ENCODE measurements at regions not wholly inside any gene's neighbourhood (a gene's known extent, or its start where the extent isn't known, plus 50 kb on each side); places are given as distances from the start of the nearest gene placed in this dataset.

DNA sequence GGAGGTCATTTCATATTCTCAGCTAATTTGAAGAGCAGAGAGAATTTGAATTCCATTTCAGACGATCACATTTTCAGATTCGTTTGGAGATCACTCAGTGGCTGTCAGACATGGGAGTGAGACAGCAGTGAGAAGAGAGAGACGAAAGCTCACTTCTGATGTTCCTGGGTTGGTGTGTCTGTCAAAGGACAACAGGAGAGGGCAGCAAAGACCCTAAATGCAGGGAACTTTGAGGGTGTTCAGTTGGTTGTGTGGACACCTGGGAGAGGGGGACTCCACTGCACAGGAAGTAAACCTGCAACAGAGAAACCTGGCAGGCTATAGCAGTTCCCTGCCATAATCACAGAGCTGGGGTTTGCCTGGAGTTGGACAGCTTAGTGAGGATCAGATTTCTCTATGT lies 675.1 kb downstream of the SQOR start:
- ChIA-PET POLR2A (no interaction called here), CTCF (interaction anchor here (0.7 to 1.3 kb wide), 2 partner anchors 13 to 604 kb away, joined by 3 read pairs; no protein-coding TSS in a partner anchor)
- Histone ChIP-seq H3K4me2 (no peak overlapping the region), H3K9me3 (no peaks in the 10 kb centered on the region), H3K4me1 (no peaks in the 10 kb centered on the region), H3K27ac (no peak overlapping the region), H3K4me3 (no peak overlapping the region)
- DNase-seq (ENCODE audit: low read depth in 1 of 2, low spot score in 1 of 2): no peak
- WGBS (ENCODE audit: missing lambda C conversion rate): 4% methylated on average over 3 of the region's 3 CpGs
- ATAC-seq: no peak
- no peak for FAIRE-seq
- TF ChIP-seq MAZ (IDR thresholded peaks at IDR 0.05; ENCODE audit: borderline replicate concordance, low read depth, low read length) (no peak), EHMT2 (IDR thresholded peaks at IDR 0.05; ENCODE audit: low read depth) (no peak), NR3C1 (IDR thresholded peaks at IDR 0.05) (no peak), EP300 (IDR thresholded peaks at IDR 0.05) (no peak), RCOR1 (IDR thresholded peaks at IDR 0.05; ENCODE audit: low read depth, low read length) (no peak), SMC3 (IDR thresholded peaks at IDR 0.05) (no peak), HOXB5 (CRISPR knock-in tag; IDR thresholded peaks at IDR 0.05) (no peak), MAFK (IDR thresholded peaks at IDR 0.05; ENCODE audit: partially characterized antibody) (no peak), CHD4 (IDR thresholded peaks at IDR 0.05; ENCODE audit: borderline replicate concordance) (no peak), PHF8 (IDR thresholded peaks at IDR 0.05; ENCODE audit: borderline replicate concordance, low read depth) (no peak), RFX5 (IDR thresholded peaks at IDR 0.05) (no peak), FOXS1 (CRISPR knock-in tag; IDR thresholded peaks at IDR 0.05) (no peak), JUNB (IDR thresholded peaks at IDR 0.05) (no peak), RNF2 (IDR thresholded peaks at IDR 0.05; ENCODE audit: borderline replicate concordance, low read depth) (no peak)
- TF ChIP-seq, protein P1, sequence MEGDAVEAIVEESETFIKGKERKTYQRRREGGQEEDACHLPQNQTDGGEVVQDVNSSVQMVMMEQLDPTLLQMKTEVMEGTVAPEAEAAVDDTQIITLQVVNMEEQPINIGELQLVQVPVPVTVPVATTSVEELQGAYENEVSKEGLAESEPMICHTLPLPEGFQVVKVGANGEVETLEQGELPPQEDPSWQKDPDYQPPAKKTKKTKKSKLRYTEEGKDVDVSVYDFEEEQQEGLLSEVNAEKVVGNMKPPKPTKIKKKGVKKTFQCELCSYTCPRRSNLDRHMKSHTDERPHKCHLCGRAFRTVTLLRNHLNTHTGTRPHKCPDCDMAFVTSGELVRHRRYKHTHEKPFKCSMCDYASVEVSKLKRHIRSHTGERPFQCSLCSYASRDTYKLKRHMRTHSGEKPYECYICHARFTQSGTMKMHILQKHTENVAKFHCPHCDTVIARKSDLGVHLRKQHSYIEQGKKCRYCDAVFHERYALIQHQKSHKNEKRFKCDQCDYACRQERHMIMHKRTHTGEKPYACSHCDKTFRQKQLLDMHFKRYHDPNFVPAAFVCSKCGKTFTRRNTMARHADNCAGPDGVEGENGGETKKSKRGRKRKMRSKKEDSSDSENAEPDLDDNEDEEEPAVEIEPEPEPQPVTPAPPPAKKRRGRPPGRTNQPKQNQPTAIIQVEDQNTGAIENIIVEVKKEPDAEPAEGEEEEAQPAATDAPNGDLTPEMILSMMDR (IDR thresholded peaks at IDR 0.05): no peak
- TF ChIP-seq, protein P2, sequence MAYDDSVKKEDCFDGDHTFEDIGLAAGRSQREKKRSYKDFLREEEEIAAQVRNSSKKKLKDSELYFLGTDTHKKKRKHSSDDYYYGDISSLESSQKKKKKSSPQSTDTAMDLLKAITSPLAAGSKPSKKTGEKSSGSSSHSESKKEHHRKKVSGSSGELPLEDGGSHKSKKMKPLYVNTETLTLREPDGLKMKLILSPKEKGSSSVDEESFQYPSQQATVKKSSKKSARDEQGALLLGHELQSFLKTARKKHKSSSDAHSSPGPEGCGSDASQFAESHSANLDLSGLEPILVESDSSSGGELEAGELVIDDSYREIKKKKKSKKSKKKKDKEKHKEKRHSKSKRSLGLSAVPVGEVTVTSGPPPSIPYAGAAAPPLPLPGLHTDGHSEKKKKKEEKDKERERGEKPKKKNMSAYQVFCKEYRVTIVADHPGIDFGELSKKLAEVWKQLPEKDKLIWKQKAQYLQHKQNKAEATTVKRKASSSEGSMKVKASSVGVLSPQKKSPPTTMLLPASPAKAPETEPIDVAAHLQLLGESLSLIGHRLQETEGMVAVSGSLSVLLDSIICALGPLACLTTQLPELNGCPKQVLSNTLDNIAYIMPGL (CRISPR knock-in tag; IDR thresholded peaks at IDR 0.05; ENCODE audit: borderline replicate concordance): no peak

DNA sequence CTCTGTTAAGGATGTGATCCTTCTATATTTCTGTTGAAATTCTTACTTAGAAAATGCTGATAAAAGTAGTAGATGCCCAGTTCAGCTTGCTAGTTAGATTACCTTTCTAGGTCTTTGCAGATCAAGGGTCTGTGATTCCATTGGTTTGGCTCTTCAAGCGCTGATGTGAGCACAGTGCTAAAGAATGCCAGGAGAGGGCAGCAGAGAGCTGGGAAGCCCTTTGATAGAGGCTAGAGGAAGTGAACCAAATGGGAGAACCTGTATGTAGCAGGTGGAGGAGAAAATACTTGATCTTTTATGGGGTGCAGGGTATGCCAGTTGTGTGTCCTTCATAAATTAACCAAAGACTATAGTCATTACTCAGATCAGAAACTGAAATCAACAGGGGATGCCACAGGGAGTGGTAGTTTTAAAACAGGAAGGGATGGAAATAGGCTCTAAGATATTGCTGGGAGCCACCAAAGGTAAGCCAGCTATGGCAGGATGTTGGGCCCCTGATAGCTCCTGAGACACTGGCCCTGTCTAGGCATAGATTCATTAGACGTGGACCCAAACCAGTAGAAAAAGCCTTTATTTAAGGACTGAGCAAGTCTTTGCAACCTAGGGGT lies 677.4 kb downstream of the SQOR start:
- 9% methylated on average over 2 of the region's 2 CpGs for whole genome bisulfite sequencing (ENCODE audit: missing lambda C conversion rate)
- Histone ChIP-seq H3K4me3 (no peak overlapping the region), H3K4me2 (no peak overlapping the region), H3K27ac (no peak overlapping the region), H3K4me1 (no peaks in the 10 kb centered on the region), H3K9me3 (no peaks in the 10 kb centered on the region)
- peak; percentile 70 to 84 for ATAC-seq
- ChIA-PET POLR2A (no interaction called here), CTCF (interaction anchor here (0.6 to 1.9 kb wide), 10 partner anchors 8 to 1725 kb away, joined by 3 to 6 read pairs (median 4); no protein-coding TSS in a partner anchor)
- peak; percentile 43 to 56; a peak in 4 of 5 replicates for TF ChIP-seq RAD21 (conservative IDR thresholded peaks at IDR 0.05 in 1 of 2, IDR thresholded peaks at IDR 0.05 in 1 of 2)
- TF ChIP-seq, protein P1 (IDR thresholded peaks at IDR 0.05): peak; percentile 47
- no peak for TF ChIP-seq NPAS2 (CRISPR knock-in tag; IDR thresholded peaks at IDR 0.05; ENCODE audit: borderline replicate concordance)
- TF ChIP-seq, protein P3, sequence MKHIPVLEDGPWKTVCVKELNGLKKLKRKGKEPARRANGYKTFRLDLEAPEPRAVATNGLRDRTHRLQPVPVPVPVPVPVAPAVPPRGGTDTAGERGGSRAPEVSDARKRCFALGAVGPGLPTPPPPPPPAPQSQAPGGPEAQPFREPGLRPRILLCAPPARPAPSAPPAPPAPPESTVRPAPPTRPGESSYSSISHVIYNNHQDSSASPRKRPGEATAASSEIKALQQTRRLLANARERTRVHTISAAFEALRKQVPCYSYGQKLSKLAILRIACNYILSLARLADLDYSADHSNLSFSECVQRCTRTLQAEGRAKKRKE (CRISPR knock-in tag; IDR thresholded peaks at IDR 0.05; ENCODE audit: low read depth): no peak
- peak; percentile 50 for TF ChIP-seq SMC3 (IDR thresholded peaks at IDR 0.05)
- no peak for TF ChIP-seq HOXB5 (CRISPR knock-in tag; IDR thresholded peaks at IDR 0.05)
- no peak for TF ChIP-seq RNF2 (IDR thresholded peaks at IDR 0.05; ENCODE audit: borderline replicate concordance, low read depth)
- TF ChIP-seq PHF8 (IDR thresholded peaks at IDR 0.05; ENCODE audit: borderline replicate concordance, low read depth): no peak
- peak; percentile 3 to 44 for DNase-seq (ENCODE audit: low read depth in 1 of 2, low spot score in 1 of 2)
- FAIRE-seq: no peak

All from A549 (cell line).